ENCODE measurements at regions not wholly inside any gene's neighbourhood (a gene's known extent, or its start where the extent isn't known, plus 50 kb on each side); places are given as distances from the start of the nearest gene placed in this dataset.

DNA sequence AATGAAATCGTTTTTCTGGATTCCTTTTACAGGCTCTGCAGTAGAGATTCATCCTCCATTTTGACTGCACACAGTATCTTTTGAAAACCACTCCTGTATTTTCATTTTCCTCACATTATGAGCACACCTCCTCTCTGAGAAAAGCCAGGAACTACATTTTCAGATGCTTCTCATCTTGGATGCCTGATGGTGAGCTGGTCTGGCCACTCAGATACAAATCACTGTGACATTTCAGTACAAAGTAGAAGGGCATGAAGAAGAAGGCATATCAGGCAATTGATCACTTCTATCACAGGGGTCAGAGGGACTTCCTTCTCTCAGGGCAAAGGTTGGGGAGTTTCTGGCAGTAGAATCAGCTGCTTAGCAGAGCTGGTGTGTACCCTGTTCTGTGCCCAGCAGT lies 192.0 kb upstream of the POM121L12 start:
- no peaks in the 10 kb centered on the region for H3K27me3 Mint-ChIP-seq (ENCODE audit: low read depth)
- ATAC-seq (no peak), DNase-seq (no peak)
- H3K4me3 Mint-ChIP-seq: no peak overlapping the region
- H3K36me3 Mint-ChIP-seq (ENCODE audit: insufficient read depth): no peaks in the 10 kb centered on the region
- H3K4me1 Mint-ChIP-seq (ENCODE audit: low read depth): no peaks in the 10 kb centered on the region
- peaks cover 13% of the 10 kb centered on the region for H3K9me3 Mint-ChIP-seq

DNA sequence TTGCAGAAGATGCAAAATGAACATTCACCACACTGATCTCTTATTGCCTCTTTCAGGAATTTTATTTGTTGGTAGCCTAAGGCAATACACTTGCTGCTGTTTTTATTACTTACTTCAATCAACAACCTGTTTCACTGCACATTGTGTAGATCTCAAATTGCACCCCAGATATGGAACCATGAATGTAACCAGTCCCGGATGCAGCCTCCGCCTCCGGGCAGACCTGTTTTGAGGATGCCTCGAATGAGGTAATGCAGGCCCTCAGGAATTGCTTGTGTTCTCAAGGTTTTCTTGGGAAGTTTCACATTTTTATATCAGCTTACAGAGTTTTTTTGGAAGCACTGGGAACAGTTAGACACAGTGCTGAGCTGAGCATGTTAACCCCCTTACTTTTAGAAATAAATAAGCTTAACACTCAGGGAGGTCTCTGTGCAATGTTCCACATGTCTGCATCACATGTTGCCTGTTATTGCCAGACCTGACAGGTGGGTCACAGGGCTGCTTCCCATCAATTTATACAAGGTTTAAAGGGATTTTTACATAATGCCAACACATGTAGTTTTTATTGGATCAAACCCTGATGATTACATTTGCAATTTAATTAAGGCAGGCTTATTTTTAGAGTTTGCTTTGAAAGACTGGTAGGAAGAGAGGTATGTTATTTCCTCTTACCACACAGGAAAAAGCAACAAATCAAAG lies 193.1 kb upstream of the POM121L12 start:
- no peak overlapping the region for H3K4me3 Mint-ChIP-seq

DNA sequence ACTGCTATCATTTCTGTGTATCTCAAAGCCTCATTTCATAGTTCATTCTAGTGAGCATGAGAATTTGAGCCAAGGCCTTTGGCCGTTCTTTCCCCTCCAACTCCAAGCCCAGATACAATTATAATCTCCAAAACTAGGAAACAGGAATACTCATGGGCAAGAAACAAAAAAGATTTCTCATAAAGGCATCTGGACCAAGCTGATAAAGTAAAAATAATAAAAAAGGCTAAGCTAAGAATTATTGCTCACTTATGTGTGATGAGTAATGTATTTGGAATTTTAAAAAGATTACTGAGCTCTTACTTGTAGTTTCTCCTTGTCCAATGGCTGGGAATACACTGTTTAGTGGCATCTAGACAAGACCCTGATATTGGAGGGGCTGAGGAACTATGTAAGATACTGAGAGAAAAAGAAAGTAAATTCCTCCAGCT lies 196.4 kb upstream of the POM121L12 start:
- H3K36me3 Mint-ChIP-seq (ENCODE audit: insufficient read depth): no peaks in the 10 kb centered on the region
- H3K4me3 Mint-ChIP-seq: no peak overlapping the region
- DNase-seq: no peak
- H3K9me3 Mint-ChIP-seq: peaks cover 13% of the 10 kb centered on the region
- no peaks in the 10 kb centered on the region for H3K27me3 Mint-ChIP-seq (ENCODE audit: low read depth)
- no peaks in the 10 kb centered on the region for H3K4me1 Mint-ChIP-seq (ENCODE audit: low read depth)
- no peak for ATAC-seq

More for the DNA sequence above, 193.1 kb upstream of the POM121L12 start:
- no peaks in the 10 kb centered on the region for H3K27me3 Mint-ChIP-seq (ENCODE audit: low read depth)
- ATAC-seq (no peak), DNase-seq (no peak)
- peaks cover 17% of the 10 kb centered on the region for H3K9me3 Mint-ChIP-seq
- no peaks in the 10 kb centered on the region for H3K4me1 Mint-ChIP-seq (ENCODE audit: low read depth)
- H3K36me3 Mint-ChIP-seq (ENCODE audit: insufficient read depth): no peaks in the 10 kb centered on the region

DNA sequence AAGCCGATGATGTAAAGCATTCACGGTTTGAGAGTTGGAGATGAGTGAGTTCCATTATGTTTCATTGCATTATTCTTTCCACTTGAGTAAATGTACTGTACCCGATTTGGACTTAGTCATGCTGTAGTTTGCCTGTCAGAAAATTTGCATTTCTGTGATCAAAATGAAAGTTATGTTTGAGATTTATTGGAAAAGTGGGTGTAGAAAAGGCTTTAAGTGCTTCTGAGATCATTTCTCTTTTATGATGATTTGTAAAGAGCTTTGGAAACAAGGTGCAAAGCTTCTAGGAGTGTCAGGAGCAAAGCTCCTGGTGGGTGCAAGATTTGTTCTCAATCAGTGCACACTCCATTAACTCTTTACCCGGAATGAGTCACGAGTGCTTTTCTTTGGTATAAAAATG lies 204.1 kb upstream of the POM121L12 start:
- Mint-ChIP-seq H3K36me3 (ENCODE audit: insufficient read depth) (no peaks in the 10 kb centered on the region), H3K4me3 (no peak overlapping the region), H3K9me3 (peaks cover 24% of the 10 kb centered on the region), H3K4me1 (ENCODE audit: low read depth) (no peaks in the 10 kb centered on the region), H3K27me3 (ENCODE audit: low read depth) (no peaks in the 10 kb centered on the region)
- no peak for DNase-seq
- no peak for ATAC-seq

DNA sequence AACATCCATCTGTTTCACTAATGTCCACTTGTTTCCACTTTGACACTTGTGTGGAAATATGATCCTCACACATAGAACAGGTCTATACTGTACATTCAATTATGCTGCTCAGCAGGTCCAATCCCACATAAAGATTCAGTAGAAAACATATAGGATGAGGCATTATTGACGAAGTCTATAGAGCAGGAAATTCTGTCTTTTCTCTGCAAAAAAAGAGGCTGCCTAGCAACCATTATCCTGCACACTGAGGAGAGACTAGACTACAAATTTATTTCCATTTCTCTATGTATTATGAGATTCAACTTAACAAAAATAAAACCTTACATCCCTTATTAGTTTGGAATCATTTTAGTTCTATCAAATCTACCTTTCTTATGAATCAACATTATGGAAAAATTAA lies 204.6 kb upstream of the POM121L12 start:
- peaks cover 24% of the 10 kb centered on the region for H3K9me3 Mint-ChIP-seq
- DNase-seq: no peak
- no peaks in the 10 kb centered on the region for H3K4me1 Mint-ChIP-seq (ENCODE audit: low read depth)
- ATAC-seq: no peak
- H3K36me3 Mint-ChIP-seq (ENCODE audit: insufficient read depth): no peaks in the 10 kb centered on the region
- H3K27me3 Mint-ChIP-seq (ENCODE audit: low read depth): no peaks in the 10 kb centered on the region
- H3K4me3 Mint-ChIP-seq: no peak overlapping the region

DNA sequence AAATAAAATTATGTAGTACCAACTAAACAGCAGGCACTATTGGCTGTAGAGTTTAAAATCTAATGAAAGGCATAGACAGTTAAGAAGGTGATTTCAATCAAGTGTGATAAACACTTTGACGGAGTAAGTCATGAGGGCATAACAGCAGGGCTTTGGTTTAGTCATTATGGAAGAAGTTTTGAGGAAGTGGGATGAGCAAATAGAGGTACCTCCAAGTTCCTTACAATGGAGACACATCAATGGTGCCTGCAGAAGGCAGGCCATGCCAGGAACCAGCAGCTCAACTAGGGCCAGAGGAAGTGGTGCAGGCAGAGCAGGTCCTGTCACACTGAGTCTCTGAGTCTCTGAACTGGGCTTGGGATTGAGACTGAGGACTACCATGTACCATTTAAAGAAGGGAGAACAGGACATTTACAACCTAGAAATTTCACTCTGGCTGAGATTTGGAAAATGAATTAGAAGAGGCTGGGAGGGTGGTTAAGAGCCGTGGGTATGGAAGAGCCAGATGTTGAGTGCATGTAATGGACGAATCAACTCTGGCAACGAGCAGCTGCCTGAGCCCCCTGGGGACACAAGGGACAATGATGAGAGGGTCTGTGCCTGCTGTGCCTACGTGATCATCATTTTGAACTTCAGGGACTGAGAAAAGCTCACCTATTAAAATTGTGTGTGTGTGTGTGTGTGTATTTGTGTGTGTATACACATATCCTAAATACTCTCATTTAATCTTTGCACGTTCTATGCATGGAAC lies 208.7 kb upstream of the POM121L12 start:
- no peaks in the 10 kb centered on the region for H3K4me1 Mint-ChIP-seq (ENCODE audit: low read depth)
- no peak overlapping the region for H3K4me3 Mint-ChIP-seq
- DNase-seq (no peak), ATAC-seq (no peak)
- H3K27me3 Mint-ChIP-seq (ENCODE audit: low read depth): no peaks in the 10 kb centered on the region
- peaks cover 42% of the 10 kb centered on the region for H3K9me3 Mint-ChIP-seq
- no peaks in the 10 kb centered on the region for H3K36me3 Mint-ChIP-seq (ENCODE audit: insufficient read depth)

DNA sequence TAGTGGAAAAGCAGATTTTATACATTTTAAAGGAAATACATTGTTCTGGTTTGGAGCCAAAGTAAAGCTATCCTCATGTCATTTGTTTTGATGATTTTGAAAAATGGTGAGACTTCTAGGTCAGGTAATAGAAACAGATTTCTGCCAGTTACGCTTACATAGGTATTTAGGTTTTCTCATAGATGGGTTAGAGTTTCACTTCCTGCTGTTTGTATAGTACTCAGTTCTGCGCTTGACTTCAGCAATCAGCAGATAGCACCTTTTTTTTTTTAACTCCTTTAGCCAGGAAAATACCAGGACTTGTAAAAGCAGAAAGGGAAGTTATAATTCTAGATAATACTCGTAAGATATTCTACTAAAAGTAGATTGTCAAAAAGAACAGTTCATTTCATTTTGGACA lies 209.8 kb upstream of the POM121L12 start:
- no peak for DNase-seq
- H3K4me3 Mint-ChIP-seq: no peak overlapping the region
- H3K27me3 Mint-ChIP-seq (ENCODE audit: low read depth): no peaks in the 10 kb centered on the region
- no peaks in the 10 kb centered on the region for H3K36me3 Mint-ChIP-seq (ENCODE audit: insufficient read depth)
- H3K4me1 Mint-ChIP-seq (ENCODE audit: low read depth): no peaks in the 10 kb centered on the region
- no peak for ATAC-seq
- H3K9me3 Mint-ChIP-seq: peaks cover 49% of the 10 kb centered on the region

DNA sequence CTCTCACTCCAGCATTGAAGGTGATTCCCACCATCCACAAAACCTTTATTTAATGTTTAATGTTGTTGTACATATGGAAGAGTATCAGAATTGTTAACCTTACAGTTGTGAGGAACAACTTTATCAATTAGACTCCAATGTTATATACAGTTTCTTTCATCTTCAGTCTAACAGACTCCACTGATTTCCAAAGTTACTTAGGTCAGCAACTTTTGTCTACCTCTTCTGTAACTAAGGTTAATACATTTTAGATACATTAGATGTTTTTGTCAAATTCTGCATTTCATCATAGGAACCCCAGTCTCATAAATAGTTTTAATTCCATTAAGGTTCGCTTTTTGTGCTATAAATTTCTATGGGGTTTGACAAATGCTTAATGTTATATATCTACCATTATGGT lies 223.9 kb upstream of the POM121L12 start:
- DNase-seq: no peak
- Mint-ChIP-seq H3K36me3 (ENCODE audit: insufficient read depth) (no peaks in the 10 kb centered on the region), H3K9me3 (peaks cover 20% of the 10 kb centered on the region), H3K27me3 (ENCODE audit: low read depth) (no peaks in the 10 kb centered on the region), H3K4me3 (no peak overlapping the region), H3K4me1 (ENCODE audit: low read depth) (no peaks in the 10 kb centered on the region)
- no peak for ATAC-seq

DNA sequence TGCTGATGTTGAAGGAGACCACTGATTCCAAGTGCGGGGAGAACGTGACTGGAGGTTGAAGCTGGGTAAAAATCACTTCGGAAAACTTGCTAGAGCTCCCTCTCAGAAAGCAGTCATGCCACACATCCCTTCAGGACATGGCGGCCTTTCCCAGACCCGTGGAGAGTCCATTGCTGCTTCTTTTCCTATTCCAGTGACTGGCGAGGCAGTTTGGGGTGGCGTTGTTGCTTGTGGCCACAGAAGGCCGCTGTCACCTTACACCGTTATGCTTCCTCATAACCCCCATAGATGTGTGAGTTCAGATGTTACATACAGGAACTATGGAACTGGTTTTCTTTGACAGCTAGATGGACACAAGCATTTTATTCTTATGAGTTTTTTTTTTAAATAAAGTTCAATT lies 235.6 kb upstream of the POM121L12 start:
- H3K9me3 Mint-ChIP-seq: peaks cover 29% of the 10 kb centered on the region

DNA sequence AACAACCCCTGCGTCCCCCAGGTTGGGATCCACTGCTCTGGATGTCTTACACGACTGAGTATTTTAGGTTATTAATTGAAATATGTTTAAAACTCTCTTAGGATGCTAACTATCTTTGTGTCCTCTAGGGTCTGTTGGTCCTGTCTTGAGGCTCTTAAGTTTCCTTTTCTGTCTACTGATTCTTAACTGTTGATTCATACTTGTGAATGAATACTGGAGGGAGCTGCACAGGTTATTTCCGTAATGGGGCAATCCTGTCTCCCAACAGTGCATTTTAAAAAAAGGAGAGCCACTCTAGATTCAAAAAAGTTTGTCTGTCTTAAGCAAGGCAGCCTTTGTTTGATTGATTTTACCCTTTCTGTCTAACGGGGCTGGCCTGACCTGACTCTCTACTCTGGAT lies 237.6 kb upstream of the POM121L12 start:
- H3K27me3 Mint-ChIP-seq (ENCODE audit: low read depth): no peaks in the 10 kb centered on the region
- H3K9me3 Mint-ChIP-seq: peaks cover 27% of the 10 kb centered on the region
- ATAC-seq (no peak), DNase-seq (no peak)
- no peaks in the 10 kb centered on the region for H3K4me1 Mint-ChIP-seq (ENCODE audit: low read depth)
- no peaks in the 10 kb centered on the region for H3K36me3 Mint-ChIP-seq (ENCODE audit: insufficient read depth)
- H3K4me3 Mint-ChIP-seq: no peak overlapping the region

More for the DNA sequence above, 235.6 kb upstream of the POM121L12 start:
- no peak for ATAC-seq
- DNase-seq: no peak
- H3K4me1 Mint-ChIP-seq (ENCODE audit: low read depth): no peaks in the 10 kb centered on the region
- H3K4me3 Mint-ChIP-seq: no peak overlapping the region
- no peaks in the 10 kb centered on the region for H3K27me3 Mint-ChIP-seq (ENCODE audit: low read depth)
- no peaks in the 10 kb centered on the region for H3K36me3 Mint-ChIP-seq (ENCODE audit: insufficient read depth)

DNA sequence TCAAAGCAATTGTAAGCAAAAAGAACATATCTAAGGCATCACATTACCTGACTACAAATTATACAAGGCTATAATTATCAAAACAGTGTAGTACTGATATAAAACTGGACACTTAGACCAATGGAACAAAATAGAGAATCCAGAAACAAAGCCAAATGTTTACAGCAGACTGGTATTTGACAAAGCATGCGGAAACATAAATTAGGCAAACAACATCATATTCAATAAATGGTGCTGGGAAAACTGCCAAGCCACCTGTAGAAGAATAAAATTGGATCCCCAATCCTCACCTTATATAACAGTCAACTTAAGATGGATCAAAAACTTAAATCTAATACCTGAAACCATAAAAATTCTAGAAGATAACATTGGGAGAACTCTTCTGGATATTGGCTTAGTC lies 240.8 kb upstream of the POM121L12 start:
- peaks cover 27% of the 10 kb centered on the region for H3K9me3 Mint-ChIP-seq
- no peaks in the 10 kb centered on the region for H3K27me3 Mint-ChIP-seq (ENCODE audit: low read depth)
- H3K4me1 Mint-ChIP-seq (ENCODE audit: low read depth): no peaks in the 10 kb centered on the region
- H3K4me3 Mint-ChIP-seq: no peak overlapping the region
- ATAC-seq (no peak), DNase-seq (no peak)
- H3K36me3 Mint-ChIP-seq (ENCODE audit: insufficient read depth): no peaks in the 10 kb centered on the region

DNA sequence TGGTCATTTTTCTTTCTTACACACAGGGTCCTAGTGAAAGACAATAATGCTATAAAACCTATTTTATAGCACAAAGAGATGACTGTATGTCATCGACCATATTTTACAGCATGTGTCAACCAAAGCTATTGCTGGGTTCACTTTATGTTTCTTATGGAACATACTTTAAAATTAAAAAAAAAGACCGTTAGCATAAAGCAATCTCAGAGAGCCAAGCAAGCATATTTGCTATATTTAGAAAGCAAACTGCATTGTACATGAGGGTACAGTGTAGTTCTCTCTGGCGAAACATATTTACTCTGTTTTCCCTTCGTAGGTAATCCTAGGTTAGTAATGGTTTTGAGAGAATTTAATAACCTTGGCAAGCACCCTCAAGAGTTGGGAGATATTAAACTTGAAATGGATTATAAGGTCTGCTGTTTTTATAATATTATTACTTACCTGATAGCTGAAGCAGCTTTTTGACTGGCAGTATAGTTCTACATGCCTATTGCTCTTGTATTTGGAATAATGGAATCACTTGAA lies 244.2 kb upstream of the POM121L12 start:
- no peak overlapping the region for H3K4me3 Mint-ChIP-seq
- H3K36me3 Mint-ChIP-seq (ENCODE audit: insufficient read depth): no peaks in the 10 kb centered on the region
- ATAC-seq: no peak
- peaks cover 20% of the 10 kb centered on the region for H3K9me3 Mint-ChIP-seq
- no peak for DNase-seq
- no peaks in the 10 kb centered on the region for H3K27me3 Mint-ChIP-seq (ENCODE audit: low read depth)
- no peaks in the 10 kb centered on the region for H3K4me1 Mint-ChIP-seq (ENCODE audit: low read depth)

DNA sequence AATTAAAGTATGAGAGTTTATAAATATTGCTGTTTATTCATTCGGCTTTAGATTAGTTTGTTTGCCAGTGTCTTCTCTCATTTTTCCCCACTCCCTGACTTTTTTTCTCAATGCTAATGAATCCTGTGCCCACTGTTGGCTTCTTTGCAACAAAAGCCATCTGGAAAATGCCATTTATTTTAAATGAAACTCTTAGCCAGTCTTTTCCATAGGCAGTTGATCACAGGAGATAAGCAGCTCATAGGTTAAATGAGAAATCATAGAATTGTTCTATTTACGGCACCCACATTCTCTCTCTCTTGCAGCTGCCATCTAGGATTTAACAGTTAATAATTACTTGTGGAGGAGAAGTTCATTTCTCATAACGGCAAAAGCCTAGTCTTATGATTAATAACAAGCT lies 249.3 kb upstream of the POM121L12 start:
- ATAC-seq: no peak
- DNase-seq: no peak
- H3K27me3 Mint-ChIP-seq (ENCODE audit: low read depth): no peaks in the 10 kb centered on the region
- H3K9me3 Mint-ChIP-seq: peaks cover 24% of the 10 kb centered on the region
- H3K36me3 Mint-ChIP-seq (ENCODE audit: insufficient read depth): no peaks in the 10 kb centered on the region
- no peak overlapping the region for H3K4me3 Mint-ChIP-seq
- H3K4me1 Mint-ChIP-seq (ENCODE audit: low read depth): no peaks in the 10 kb centered on the region

DNA sequence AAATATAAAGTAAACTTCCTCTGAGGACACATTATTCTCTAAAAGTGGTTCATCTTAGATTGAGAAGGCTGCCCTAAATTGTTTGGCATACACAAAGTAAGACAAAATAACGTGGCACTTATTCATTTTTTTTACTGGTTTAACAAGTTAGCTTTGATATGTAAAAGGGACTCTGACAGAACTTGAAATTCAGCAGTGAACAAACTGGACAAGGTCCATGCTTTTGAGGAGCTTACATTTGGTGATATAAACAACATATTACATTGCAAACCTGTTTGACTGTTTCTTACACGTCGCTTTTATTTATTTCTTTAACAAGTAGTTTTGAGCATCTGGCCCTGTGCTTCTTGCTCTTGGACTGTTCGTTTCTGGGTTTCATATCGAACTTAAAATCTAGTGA lies 253.1 kb upstream of the POM121L12 start:
- H3K36me3 Mint-ChIP-seq (ENCODE audit: insufficient read depth): no peaks in the 10 kb centered on the region
- H3K4me1 Mint-ChIP-seq (ENCODE audit: low read depth): no peaks in the 10 kb centered on the region
- ATAC-seq (no peak), DNase-seq (no peak)
- peaks cover 25% of the 10 kb centered on the region for H3K9me3 Mint-ChIP-seq
- no peaks in the 10 kb centered on the region for H3K27me3 Mint-ChIP-seq (ENCODE audit: low read depth)
- no peak overlapping the region for H3K4me3 Mint-ChIP-seq

DNA sequence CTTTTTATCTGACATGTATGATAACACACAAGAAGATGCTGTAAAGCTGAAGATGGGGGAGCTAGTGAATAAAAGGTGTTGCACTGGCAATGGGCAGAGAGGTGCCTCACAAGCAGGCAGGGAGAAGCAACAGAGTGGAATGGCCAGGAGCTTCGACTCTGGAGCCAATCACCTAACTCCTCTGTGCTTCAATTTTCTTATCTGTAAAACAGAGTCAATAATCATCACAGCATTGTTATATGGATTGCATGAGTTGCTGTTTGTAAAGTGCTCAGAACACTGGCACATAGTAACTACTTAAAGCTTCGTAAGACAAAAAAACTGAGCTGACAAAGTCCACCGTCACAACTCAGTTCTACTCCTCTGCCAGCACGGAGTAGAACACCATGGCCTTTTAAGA lies 254.2 kb upstream of the POM121L12 start:
- Mint-ChIP-seq H3K4me3 (no peak overlapping the region), H3K9me3 (peaks cover 29% of the 10 kb centered on the region), H3K27me3 (ENCODE audit: low read depth) (no peaks in the 10 kb centered on the region), H3K4me1 (ENCODE audit: low read depth) (no peaks in the 10 kb centered on the region), H3K36me3 (ENCODE audit: insufficient read depth) (no peaks in the 10 kb centered on the region)
- ATAC-seq (no peak), DNase-seq (no peak)

All from activated T-cell treated with anti-CD3 and anti-CD28 coated beads, Interleukin-2, amount 50 U/mL, for 4 hours (primary cell).